ENCODE measurements at regions not wholly inside any gene's neighbourhood (a gene's known extent, or its start where the extent isn't known, plus 50 kb on each side); places are given as distances from the start of the nearest gene placed in this dataset.
"Not testable (repeated sequence)": the region's sequence is repeated elsewhere in the genome, so short reads cannot be mapped to it uniquely, and the experiment has no call there.

- no peak for DNase-seq
Observed at GRCh38 chr12:97938031-97938430, 475.4 kb downstream of the RMST start.

GRCh38 chr12:97939156-97939555 is 476.6 kb downstream of the RMST start:
- DNase-seq, result no peak

GRCh38 chr12:97940105-97940504 is 477.5 kb downstream of the RMST start:
- no peak for DNase-seq

GRCh38 chr12:97940629-97941028 is 478.0 kb downstream of the RMST start:
- DNase-seq, result no peak

- DNase-seq, result no peak
Observed at GRCh38 chr12:97941686-97942354, 479.2 kb downstream of the RMST start.

- no peak for DNase-seq
Observed at GRCh38 chr12:97943359-97943758, 480.8 kb downstream of the RMST start.

GRCh38 chr12:97944576-97944975 is 482.0 kb downstream of the RMST start:
- DNase-seq, result no peak

GRCh38 chr12:97946701-97947100 is 484.1 kb downstream of the RMST start:
- no peak for DNase-seq

- DNase-seq, result no peak
Observed at GRCh38 chr12:97948591-97948990, 486.0 kb downstream of the RMST start.

- DNase-seq, result no peak
Observed at GRCh38 chr12:97951239-97951638, 488.6 kb downstream of the RMST start.

- DNase-seq, result no peak
Observed at GRCh38 chr12:97951717-97952116, 489.1 kb downstream of the RMST start.

- no peak for DNase-seq
Observed at GRCh38 chr12:97957109-97957508, 494.5 kb downstream of the RMST start.

GRCh38 chr12:97960225-97960624 is 497.6 kb downstream of the RMST start:
- no peak for DNase-seq

GRCh38 chr12:97960741-97961608 is 498.4 kb downstream of the RMST start:
- no peak for DNase-seq

- no peak for DNase-seq
Observed at GRCh38 chr12:97967831-97968230, 505.2 kb downstream of the RMST start.

GRCh38 chr12:97968641-97969197 is 506.1 kb downstream of the RMST start:
- no peak for DNase-seq

- DNase-seq, result no peak
Observed at GRCh38 chr12:97977870-97978405, 515.3 kb downstream of the RMST start.

GRCh38 chr12:97982684-97983083 is 520.1 kb downstream of the RMST start:
- no peak for DNase-seq

- no peak for DNase-seq
Observed at GRCh38 chr12:97983796-97984195, 521.2 kb downstream of the RMST start.

GRCh38 chr12:97984436-97984835 is 521.8 kb downstream of the RMST start:
- no peak for DNase-seq

GRCh38 chr12:97984974-97985580 is 522.5 kb downstream of the RMST start:
- no peak for DNase-seq

GRCh38 chr12:97985834-97986233 is 523.2 kb downstream of the RMST start:
- DNase-seq, result no peak

- not testable (repeated sequence) for DNase-seq
Observed at GRCh38 chr12:97988588-97988987, 526.0 kb downstream of the RMST start.
